K562 (cell line): ENCODE measurements at regions not wholly inside any gene's neighbourhood (a gene's known extent, or its start where the extent isn't known, plus 50 kb on each side); places are given as distances from the start of the nearest gene placed in this dataset.
"Not testable (repeated sequence)": the region's sequence is repeated elsewhere in the genome, so short reads cannot be mapped to it uniquely, and the experiment has no call there.

Experiments used
- ATAC-seq: fragments of 200-7000 bp; cut with Tn5 transposase; 3 replicates; pipeline ENCODE4 v1.9.1; 2020; ENCODE audit warnings: moderate library complexity
- BruUV-seq: library from RNA; stranded (reverse); fragments of 400-500 nt; replicated peaks from 2 replicates; lab custom pipeline; 2021; lab: Mats Ljungman, UMichigan
- CTCF ChIA-PET: fragments of 300-600 bp; formaldehyde crosslinking; extraction: SDS; loops from one replicate; lab custom pipeline; 2021; ENCODE audit warnings: low intra/inter-chr PET ratio; lab: Yijun Ruan, JAX
- POLR2A ChIA-PET: fragments of 300-600, 350-650 bp; sonication (Branson Sonifier 250); formaldehyde crosslinking; extraction: SDS; loops from one replicate; lab custom pipeline; 2021; ENCODE audit warnings: antibody characterized with exemption, inconsistent platforms; lab: Yijun Ruan, JAX
- DNase-seq, 4 experiments: peaks; one replicate each; pipeline versions ENCODE4 v3.0.0 to v3.0.0-alpha.2; 2011 to 2018; ENCODE audit warnings: low spot score in 3 of 4, mixed read lengths in 3 of 4; ENCODE audit errors: extremely low read depth in 1 of 4
- FAIRE-seq: peaks from 2 replicates; lab custom pipeline; 2011; peaks lifted over from hg19 to GRCh38; lab: Jason Lieb, UNC
- H2AFZ ChIP-seq: 2 replicates; pipeline ENCODE4 v1.6.0; 2011; ENCODE audit warnings: low read depth, low read length, control low read depth, inconsistent platforms
- H3K27ac ChIP-seq: fragments of 200-600 bp; 3 replicates; pipeline ENCODE4 v1.8.0; 2011; ENCODE audit warnings: low read depth, mild to moderate bottlenecking, control low read depth, inconsistent platforms, low read length, moderate library complexity, mixed read lengths; ENCODE audit errors: extremely low read depth
- H3K27me3 ChIP-seq, 2 experiments: fragments of 300-600 bp in 1 of 2; 2 replicates in 1 of 2; 3 replicates in 1 of 2; pipeline versions ENCODE4 v1.6.0 to v1.8.0; 2011; ENCODE audit warnings: inconsistent platforms in 2 of 2, low read length in 2 of 2, mild to moderate bottlenecking in 1 of 2, mixed read lengths in 1 of 2, moderate library complexity in 1 of 2; ENCODE audit not compliant: control insufficient read depth in 2 of 2, insufficient read depth in 2 of 2
- H3K36me3 ChIP-seq: fragments of 300-600 bp; 3 replicates; pipeline ENCODE4 v1.8.0; 2011; ENCODE audit warnings: mild to moderate bottlenecking, low read length, inconsistent platforms; ENCODE audit not compliant: control insufficient read depth, insufficient read depth
- H3K4me1 ChIP-seq, 2 experiments: fragments of 200-600 bp in 1 of 2; replicated peaks in 1 of 2; 2 replicates in 1 of 2; 3 replicates in 1 of 2; pipeline versions ENCODE4 v1.5.1 to v1.8.0; 2011; ENCODE audit warnings: inconsistent platforms in 2 of 2, low read length in 2 of 2, mild to moderate bottlenecking in 1 of 2, mixed read lengths in 1 of 2, moderate library complexity in 1 of 2; ENCODE audit not compliant: control insufficient read depth in 2 of 2, insufficient read depth in 2 of 2
- H3K4me2 ChIP-seq: 2 replicates; pipeline ENCODE4 v1.6.1; 2011; ENCODE audit warnings: low read length, control low read depth, inconsistent platforms, mixed read lengths; ENCODE audit not compliant: insufficient read depth
- H3K4me3 ChIP-seq: fragments of 200-600 bp; sonication (generic), shearing (Covaris generic); 2 replicates; pipeline ENCODE4 v1.5.1; 2016; ENCODE audit warnings: control low read depth, inconsistent platforms
- H3K79me2 ChIP-seq: fragments of 200-600 bp; 3 replicates; pipeline ENCODE4 v1.8.0; 2011; ENCODE audit warnings: low read length, inconsistent platforms; ENCODE audit not compliant: control insufficient read depth, insufficient read depth
- H3K9ac ChIP-seq, 2 experiments: 2 replicates each; pipeline versions ENCODE4 v1.6.0 to v1.6.1; 2011; ENCODE audit warnings: low read depth in 2 of 2, low read length in 2 of 2, control low read depth in 1 of 2, inconsistent platforms in 1 of 2, mild to moderate bottlenecking in 1 of 2, mixed read lengths in 1 of 2; ENCODE audit not compliant: insufficient read depth in 1 of 2
- H3K9me1 ChIP-seq: one replicate; pipeline ENCODE4 v1.6.0; 2011; ENCODE audit warnings: inconsistent platforms, mild to moderate bottlenecking, low read length, moderate library complexity; ENCODE audit not compliant: control insufficient read depth, insufficient read depth
- H3K9me3 ChIP-seq: replicated peaks from 2 replicates; pipeline ENCODE4 v1.5.1; 2011; ENCODE audit warnings: low read depth, low read length, inconsistent platforms; ENCODE audit not compliant: control insufficient read depth, insufficient read depth
- H4K20me1 ChIP-seq: replicated peaks from 2 replicates; pipeline ENCODE4 v1.6.1; 2011; ENCODE audit warnings: low read length, inconsistent platforms, mixed read lengths; ENCODE audit not compliant: control insufficient read depth, insufficient read depth
- CBX1 ChIP-seq: sonication (generic); IDR thresholded peaks from 2 replicates; pipeline ENCODE4 v1.6.1; 2016; ENCODE audit warnings: antibody characterized with exemption, low read depth, mild to moderate bottlenecking
- NONO ChIP-seq, 2 experiments: fragments of 200-400 bp in 1 of 2; fragments of 450-650 bp in 1 of 2; formaldehyde crosslinking in 1 of 2; IDR thresholded peaks; 2 replicates each; pipeline ENCODE4 v1.6.1; 2017; ENCODE audit warnings: low read depth in 2 of 2, mild to moderate bottlenecking in 2 of 2, moderate library complexity in 2 of 2, low read length in 1 of 2
- ZBTB34 ChIP-seq: fragments of 250-450 bp; sonication (Bioruptor Pico); IDR thresholded peaks from 2 replicates; pipeline ENCODE4 v1.8.0; 2021; ENCODE audit warnings: mild to moderate bottlenecking, moderate library complexity
- ZNF12 ChIP-seq: sonication (generic); formaldehyde crosslinking; IDR thresholded peaks from 2 replicates; pipeline ENCODE4 v1.4.0; 2020; ENCODE audit warnings: mild to moderate bottlenecking, missing genetic modification reagents
- WGBS: fragments of 100-300 bp; shearing (Covaris generic); methylation state at CpG from one replicate; pipeline ENCODE4 v1.1.6; 2016; ENCODE audit warnings: low coverage, mixed read lengths; ENCODE audit not compliant: insufficient coverage; ENCODE audit errors: missing lambda C conversion rate; 5-methylcytosine and 5-hydroxymethylcytosine counted together
- in situ Hi-C: fragments of 300-500 bp; cut with MboI; formaldehyde crosslinking; loops from 4 replicates; pipeline ENCODE4 v1.15.0; 2018; ENCODE audit warnings: inconsistent platforms, mixed read lengths
- intact Hi-C: fragments of 100-400 bp; cut with micrococcal nuclease; formaldehyde crosslinking; loops from 2 replicates; pipeline ENCODE4 v1.14.2; 2022

DNA sequence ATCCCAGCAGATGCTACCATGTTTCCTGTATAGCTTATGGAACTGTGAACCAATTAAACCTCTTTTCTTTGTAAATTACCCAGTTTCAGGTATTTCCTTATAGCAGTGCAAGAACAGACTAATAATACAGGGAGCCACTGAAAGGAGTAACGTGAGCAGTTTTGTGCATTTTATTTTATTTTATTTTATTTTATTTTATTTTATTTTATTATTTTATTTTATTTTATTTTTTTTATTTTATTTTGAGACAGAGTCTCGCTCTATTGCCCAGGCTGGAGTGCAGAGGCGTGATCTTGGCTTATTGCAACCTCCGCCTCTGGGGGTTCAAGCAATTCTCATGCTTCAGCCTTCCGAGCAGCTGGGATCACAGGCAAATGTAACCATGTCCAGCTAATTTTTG lies 55.9 kb upstream of the KCNK12 start (continued):
- TF ChIP-seq ZNF12 (CRISPR knock-in tag) (no peak), CBX1 (no peak), ZBTB34 (CRISPR knock-in tag) (no peak), NONO (IDR thresholded peaks at IDR 0.05; ENCODE audit: low read depth in 2 of 2, low read length in 1 of 2) (no peak)

- BruUV-seq, H3K4me2 ChIP-seq, H3K79me2 ChIP-seq, H3K36me3 ChIP-seq, in situ Hi-C loops, ATAC-seq, H3K4me3 ChIP-seq, intact Hi-C loops, H3K9me3 ChIP-seq, H3K27ac ChIP-seq, H3K9ac ChIP-seq, FAIRE-seq, H2AFZ ChIP-seq, DNase-seq, CTCF ChIA-PET, H4K20me1 ChIP-seq, H3K9me1 ChIP-seq, H3K4me1 ChIP-seq: not testable (repeated sequence)
- POLR2A ChIA-PET = interaction anchor here (0.7 to 1.0 kb wide), 2 partner anchors 9 to 13 kb away, joined by 3 read pairs; no protein-coding TSS in a partner anchor
- H3K27me3 ChIP-seq = peaks cover 4 to 20% of the 10 kb centered on the region in 2 experiments; a peak in 4 of 5 replicates
- WGBS = 0% methylated on average over 1 of the region's 1 CpG
Observed at GRCh38 chr2:47623140-47623539, 52.4 kb upstream of the KCNK12 start.
